HG03432 (cell line): ENCODE measurements at regions not wholly inside any gene's neighbourhood (a gene's known extent, or its start where the extent isn't known, plus 50 kb on each side); places are given as distances from the start of the nearest gene placed in this dataset.

Experiments
- ATAC-seq: cut with Tn5 transposase; IDR thresholded peaks from one replicate; pipeline ENCODE4 v1.9.1; 2021; ENCODE audit warnings: mild to moderate bottlenecking, moderate library complexity; ENCODE audit not compliant: unreplicated experiment

DNA sequence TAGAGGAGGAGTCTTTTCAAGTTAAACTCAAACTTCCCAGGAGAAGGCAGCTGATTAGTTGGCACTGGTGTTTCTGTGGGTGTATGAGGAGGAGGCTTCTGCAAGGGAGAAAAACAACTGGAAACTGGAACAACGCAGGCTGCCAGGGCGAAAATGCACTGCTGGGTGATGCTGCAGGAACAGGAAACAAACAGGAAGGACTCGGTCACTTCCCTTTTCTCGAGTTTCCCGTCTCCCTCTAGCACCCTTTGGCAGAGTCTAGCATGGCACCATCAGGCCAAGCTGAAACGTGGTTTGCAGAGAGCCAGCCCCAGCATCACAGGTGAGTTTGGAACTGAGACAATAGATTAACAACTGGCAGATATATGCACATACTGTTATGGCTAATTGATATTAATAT, 77.5 kb upstream of the CAST start:
- ATAC-seq = no peak

DNA sequence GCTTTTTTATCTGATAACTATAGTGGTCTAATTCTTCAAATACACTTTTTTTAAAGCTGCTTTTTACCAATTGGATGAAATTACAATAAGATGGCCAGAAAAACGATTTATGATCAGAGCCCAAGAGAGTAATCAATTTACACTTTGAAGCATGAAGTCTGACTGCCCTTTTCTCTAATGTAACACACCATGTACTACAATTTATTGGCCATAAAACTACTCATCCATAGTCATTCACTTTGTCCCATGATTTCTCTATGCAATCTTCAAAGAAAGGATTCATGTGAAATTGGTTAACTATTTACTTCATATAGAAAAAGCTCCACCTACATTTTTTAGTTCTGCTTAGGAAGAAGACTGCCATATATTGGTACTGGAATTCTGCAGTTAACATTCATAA, 73.6 kb upstream of the CAST start:
- no peak for ATAC-seq

DNA sequence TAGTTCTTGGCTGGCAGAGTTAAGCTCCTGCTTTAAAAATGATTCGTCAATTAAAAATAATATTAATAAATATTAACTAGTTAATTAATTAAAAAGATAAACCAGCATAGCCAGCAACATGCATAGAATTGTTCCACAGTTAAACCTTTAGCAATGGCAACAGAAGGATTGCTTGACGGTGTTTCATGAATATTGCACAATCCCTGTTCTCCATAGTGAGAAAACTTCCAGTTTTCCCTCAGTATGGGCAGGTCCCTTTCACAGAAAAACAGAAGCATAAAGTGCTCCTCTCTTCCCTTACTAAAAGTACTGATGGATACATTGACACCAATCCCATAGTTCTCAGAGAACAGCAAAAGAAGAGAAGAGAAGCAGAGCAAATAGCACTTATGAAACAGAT, 71.4 kb upstream of the CAST start:
- ATAC-seq = no peak

DNA sequence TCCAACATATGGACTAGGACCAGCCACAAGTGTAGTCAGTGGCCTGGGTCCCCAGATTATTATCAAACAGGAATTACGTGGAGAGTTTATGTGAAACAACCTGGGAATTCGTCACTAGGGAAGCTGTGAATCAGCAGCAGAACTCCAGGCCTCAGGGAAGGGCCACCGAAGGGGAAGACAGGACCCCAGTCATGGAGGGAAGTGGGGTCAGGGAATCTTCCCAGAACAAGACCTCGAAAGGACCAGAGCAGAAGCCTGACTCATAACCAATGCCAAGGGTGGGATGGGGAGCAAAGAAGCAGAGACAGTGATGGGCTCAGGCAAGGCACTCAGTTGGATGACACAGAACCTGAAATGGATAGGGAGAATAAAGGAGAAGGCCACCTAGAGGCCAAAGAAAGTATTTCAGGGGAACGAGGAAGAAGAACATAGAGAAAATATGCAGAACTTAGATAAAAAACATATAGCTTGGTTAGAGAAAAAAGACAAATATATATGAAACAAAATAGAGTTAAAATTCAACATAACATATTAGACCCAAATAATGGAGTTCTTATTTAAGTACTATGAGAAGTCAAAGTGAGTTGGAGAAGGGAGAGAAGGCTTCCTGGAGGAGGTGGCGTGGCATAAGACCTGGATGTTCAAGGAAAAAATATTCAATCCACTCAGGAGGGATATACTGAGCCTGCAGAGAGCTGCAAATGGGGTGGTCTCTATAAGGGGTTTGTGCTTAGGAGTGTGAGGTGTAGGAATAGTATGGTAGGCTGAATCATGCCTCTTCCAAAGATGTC, 66.7 kb upstream of the CAST start:
- no peak for ATAC-seq

DNA sequence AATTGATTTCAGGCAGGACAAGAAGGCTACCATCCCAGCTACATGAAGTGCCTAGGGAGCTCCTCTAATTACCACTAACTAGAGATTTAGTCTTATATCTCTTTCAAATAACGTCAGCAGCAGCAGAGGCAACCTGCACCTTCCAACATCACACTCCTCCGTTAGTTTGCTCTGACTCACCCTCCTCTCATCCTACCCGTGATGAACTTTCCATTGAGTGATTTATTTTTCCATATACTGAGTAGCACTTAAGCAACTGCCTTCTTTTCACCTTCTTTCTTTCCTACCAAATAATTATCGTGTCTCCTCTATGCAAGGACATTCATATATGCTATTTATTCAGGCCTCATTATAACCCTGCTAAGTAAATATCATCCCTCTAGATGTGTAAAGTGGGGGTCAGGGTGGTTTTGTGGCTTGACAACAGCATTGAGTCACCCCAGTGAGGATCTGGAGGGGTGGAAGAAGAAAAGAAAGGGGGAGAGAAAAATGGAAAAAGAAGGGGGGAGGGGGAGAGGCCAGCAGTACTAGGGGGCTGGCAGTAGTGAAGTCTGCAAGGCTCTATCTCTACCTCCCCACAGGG, 64.6 kb upstream of the CAST start:
- no peak for ATAC-seq

DNA sequence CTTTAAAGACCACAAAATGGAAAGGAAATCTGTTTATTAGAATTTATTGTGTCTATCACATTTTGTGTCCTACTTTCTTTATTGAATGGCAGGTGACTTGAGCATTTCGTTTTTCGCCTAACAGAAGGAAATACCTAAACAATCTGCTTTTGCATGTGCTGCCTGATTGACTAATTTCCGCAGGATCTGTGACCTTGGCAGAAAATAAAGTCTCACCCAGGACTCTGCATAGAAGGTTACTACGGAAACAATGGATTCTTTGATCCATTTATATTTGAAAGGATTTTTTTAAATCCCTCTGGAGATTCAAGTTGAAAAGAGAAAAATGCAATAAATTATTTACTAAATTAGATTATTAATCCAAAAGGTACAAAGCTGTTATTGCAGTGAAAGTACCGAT, 61.0 kb upstream of the CAST start:
- ATAC-seq = no peak

DNA sequence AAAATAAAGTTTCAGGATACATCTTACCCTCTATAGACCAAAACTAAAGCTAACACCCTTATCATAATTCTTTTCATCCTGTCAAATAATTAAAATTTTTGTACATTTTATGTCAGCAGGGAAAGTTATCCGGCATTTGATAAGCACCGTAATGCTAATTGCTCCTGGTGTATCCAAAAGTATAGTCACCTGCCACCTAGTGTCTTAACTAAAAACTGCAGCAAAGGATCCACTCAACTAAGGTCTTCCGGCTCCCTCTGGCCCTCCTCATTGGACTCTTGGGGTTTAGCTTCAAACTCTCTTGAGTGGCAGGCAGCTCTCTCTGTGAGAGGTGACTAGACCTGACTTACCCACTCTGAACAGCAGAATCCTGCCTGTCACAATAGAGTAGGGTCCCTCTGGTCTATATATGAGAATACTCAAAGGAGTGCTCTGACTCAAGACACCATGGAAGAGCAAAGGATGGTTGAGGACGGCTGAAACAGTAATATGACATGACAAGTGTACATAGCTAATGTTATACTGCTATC, 60.4 kb upstream of the CAST start:
- ATAC-seq = peak; percentile 84

DNA sequence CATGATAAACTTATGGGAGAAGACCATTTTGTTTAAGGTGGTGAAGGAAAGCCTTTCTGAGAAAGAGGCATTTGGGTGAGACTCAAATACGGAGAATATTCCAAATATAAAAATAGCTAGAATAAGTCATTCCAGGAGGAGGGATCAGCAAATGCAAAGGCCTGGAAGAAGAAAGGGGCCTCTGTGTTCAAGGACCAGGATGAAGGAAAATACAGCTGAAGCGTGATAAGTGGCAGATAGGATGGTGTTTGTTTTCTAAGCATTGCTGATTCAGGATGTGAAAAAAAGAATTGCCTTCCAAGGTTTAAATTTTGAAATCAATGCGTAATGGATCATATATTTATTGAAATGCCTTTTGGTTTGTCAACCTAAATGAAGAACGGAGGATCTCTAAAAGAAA, 59.4 kb upstream of the CAST start:
- no peak for ATAC-seq

DNA sequence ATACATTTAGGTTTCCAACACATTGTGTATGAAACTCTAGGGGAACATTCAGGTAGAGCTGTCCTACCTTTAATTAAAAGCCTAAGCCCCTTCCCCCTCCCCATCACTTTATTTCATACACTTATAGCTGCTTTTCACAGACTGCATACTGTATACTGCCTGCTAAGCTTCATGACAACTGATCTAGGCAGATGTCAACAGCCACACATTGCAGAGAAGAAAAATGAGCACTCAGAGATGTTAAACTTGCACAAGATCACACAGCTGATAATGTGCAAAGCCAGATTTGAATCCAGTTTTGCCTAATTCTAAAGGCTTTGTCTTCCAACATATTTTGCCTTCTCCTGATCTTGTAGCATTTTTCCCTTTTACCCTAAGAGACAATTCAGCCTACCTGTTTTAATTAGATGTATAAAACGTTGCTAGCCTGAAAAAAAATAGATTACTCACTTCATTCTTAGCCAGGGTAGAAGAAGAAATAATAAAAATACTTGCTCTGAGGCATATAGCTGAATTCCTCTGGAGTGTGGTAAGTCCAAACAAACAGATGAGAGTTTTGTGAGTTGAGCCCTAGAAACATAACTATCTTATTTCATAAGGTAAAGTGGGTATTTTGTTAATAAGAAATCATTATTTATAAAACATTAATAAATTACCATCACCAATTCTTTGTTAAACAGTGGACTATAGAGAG, 56.9 kb upstream of the CAST start:
- ATAC-seq = no peak

DNA sequence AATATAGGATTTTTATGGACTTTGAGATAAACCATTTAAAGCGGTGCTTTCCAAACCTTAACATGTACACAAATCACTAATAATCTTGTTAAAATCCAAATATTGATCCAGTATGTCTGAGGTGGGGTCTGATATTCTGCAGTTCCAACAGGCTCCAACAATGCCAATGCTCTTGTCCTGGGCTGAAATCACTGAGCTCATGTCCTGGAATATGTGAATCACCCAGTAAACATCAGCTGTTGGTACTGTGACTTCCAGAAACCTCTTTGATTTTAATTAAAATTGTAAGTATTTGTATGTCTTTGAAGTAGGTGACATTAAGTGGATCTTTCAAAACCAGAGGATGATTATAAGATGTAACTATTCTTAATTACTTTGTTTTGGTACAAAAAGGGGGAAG, 52.8 kb upstream of the CAST start:
- no peak for ATAC-seq

DNA sequence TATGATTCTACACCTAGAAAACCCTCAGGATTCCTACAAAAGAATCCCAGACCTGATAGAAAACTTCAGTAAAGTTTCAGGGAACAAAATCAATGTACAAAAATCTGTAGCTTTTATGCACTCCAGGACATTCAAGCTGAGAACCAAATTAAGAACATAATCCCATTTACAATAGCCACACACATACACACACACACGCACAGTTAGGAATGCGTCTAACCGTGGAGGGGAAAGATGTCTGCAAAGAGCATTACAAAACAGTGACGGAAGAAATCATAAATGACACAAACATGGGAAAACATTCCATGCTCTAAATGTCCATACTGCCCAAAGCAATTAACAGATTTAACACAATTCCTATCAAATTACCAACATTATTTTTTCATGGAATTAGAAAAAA, 51.4 kb upstream of the CAST start:
- ATAC-seq = no peak

DNA sequence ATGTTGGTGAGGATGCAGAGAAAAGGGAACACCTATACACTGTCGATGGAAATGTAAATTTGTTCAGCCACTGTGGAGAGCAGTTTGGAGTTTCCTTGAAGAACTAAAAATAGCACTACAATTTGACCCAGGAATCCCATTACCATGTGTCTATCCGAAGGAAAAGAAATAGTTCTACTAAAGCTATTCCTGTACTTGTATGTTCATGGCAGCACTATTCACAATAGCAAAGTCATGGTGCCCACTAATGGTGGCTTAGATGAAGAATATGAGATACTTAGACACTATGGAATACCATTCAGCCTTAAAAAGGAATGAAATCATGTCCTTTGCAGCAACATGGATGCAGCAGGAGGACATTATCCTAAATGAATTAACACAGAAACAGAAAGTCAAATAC, 50.2 kb upstream of the CAST start:
- no peak for ATAC-seq
